GM19372 (cell line): ENCODE measurements at regions not wholly inside any gene's neighbourhood (a gene's known extent, or its start where the extent isn't known, plus 50 kb on each side); places are given as distances from the start of the nearest gene placed in this dataset.

Experiments used
- ATAC-seq: cut with Tn5 transposase; IDR thresholded peaks from one replicate; pipeline ENCODE4 v1.9.1; 2021; ENCODE audit warnings: mild to moderate bottlenecking, low read depth, moderate library complexity; ENCODE audit not compliant: unreplicated experiment

DNA sequence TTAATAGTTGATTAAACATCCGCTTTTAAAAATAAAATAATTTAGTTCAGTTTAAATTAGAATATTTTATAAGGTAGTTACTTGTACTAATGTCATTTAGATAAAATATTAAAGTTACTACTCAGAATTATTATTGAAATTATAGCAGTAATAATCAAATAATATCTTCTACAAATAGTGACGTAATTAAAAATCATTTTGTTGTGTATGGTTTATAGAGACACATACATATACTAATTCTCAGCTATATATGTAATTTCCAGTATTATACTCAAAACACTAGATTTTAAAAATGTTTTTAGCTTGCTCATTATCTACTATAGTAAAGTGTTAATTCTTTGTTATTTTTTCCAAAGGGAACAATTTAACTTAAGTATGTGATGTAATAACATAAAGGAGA lies 435.2 kb upstream of the MANEA start:
- ATAC-seq, result no peak

GRCh38 chr6:95142661-95143335 lies 434.5 kb upstream of the MANEA start:
- ATAC-seq, result no peak

DNA sequence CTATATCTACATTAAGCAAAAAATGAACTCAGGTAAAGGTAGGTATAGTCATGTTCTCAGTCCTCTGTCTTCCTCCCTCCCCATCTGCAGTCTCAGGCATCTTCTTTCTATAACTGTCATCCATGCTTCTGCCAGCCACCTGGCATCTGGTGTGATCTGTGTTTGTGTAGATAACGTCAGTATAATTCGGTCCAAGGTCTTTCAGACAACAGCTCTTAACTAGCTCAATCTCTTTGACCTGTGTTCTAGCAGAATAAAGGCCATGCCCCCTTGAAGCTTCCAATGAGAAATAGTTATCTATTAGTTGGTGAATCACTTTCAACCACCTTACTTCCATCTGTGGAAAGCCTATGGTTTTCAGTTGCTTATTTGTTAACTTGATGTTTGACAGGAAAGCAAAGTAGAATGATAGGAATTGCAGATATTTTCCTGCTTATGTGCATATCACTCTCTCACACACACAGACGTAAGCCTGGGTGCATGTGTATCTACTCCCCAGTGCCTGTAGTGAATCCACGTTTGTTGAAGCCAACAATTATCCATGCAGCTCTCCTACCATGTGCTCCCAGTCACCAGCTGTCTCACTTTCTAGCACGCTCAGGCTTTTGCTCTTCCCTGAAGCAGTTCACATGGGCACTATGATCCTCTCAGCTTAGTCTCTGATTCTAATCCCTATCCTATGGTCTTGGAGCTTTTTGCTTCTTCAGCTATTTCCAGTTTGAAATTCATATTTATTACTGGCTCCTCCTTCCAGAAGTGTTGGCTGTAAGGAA lies 433.7 kb upstream of the MANEA start:
- no peak for ATAC-seq

- ATAC-seq, result no peak
Measured at GRCh38 chr6:95145457-95145856, 431.9 kb upstream of the MANEA start.

DNA sequence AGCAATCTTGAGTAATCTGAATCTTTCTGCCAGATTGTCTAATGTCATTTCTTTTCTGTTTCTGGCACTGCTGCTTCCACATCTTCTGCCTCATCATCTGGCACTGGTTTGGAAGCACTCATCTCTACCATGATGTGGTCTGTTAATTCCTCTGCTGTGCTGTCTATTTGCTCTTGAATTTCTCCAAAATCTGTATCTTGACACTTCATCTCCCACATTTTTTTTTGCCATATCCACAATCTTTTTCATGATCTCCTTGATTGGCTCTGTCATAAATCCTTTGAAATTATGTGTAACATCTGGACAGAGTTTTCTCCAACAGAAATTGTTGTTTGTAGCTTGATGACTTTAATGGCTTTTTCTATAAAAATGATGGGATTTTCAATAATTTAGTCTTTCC lies 417.8 kb upstream of the MANEA start:
- no peak for ATAC-seq

DNA sequence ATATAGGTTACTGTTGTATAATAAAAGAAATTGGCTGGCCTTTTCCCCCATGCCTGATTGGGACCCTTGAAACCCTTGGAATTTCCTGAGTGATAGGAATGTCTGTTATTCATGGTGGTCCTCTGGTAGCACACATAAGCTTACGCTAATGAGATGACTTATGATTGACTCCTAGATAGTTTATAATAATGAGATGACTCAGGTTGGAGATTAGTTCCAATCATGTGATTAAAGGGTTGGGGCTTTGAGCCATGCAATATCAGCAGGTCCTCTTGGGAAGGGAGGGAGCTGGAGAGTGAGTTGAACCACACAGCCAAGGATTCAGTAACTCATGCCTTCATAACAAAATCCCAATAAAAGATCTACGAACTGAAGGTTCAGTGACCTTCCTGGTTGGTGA lies 407.6 kb upstream of the MANEA start:
- no peak for ATAC-seq

GRCh38 chr6:95175927-95176675 lies 401.2 kb upstream of the MANEA start:
- ATAC-seq, result no peak

DNA sequence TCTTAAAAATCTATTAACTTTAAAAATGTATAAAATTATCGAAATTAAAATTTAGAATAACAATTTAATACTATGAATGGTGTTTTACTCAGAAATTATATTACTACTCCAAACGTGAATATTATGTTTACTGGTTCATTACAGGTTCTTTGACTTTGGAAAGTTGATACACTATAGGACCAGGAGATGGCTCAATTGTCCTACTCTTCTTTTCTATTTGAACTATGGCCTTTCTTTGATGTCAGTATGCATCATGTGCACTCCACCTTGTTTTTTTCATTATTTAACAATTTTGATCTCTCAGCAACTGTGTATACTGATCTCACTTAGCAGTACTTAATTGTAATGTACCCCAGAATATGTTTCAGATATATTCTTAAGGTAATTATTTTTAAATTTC lies 391.5 kb upstream of the MANEA start:
- no peak for ATAC-seq

DNA sequence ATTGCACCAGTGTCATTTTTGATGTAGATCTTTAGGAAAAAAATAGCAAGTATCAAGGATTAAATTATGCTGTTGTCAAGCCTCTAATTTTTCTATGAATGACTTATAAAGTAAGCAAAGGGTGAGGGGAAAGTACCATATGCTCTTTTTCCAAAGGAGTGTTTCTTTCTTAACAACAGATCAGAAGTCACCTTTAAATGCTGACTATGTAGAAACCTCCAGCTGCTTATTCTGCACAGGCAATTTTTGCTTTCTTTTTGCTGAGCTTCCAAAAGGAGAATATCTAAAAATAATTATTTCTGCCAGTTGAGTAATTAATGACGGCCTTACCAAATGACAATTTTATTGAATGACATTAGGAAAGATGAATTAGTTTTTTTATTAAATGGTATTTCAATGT lies 390.6 kb upstream of the MANEA start:
- ATAC-seq, result no peak

DNA sequence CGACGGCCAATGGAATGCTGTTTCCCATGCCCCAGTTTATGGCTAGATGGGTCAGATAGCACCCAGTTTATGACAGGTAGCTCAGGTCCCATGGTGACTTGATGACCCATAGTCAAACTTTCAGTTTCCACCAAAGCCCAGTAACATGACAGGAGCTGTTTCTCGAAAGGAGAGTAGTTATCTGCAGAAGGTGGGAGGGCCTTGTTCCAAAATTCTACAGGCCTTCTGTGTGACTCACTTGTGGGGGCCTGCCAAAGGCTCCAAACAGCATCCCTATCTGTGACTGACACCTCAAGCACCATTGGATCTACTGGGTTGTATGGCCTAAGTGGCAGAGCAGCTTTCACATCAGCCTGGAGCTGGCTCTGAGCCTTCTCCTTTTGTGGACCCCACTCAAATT lies 379.7 kb upstream of the MANEA start:
- ATAC-seq, result no peak

- ATAC-seq, result peak; percentile 96
Measured at GRCh38 chr6:95203153-95203754, 374.1 kb upstream of the MANEA start.

- ATAC-seq, result no peak
Measured at GRCh38 chr6:95204178-95204577, 373.2 kb upstream of the MANEA start.

DNA sequence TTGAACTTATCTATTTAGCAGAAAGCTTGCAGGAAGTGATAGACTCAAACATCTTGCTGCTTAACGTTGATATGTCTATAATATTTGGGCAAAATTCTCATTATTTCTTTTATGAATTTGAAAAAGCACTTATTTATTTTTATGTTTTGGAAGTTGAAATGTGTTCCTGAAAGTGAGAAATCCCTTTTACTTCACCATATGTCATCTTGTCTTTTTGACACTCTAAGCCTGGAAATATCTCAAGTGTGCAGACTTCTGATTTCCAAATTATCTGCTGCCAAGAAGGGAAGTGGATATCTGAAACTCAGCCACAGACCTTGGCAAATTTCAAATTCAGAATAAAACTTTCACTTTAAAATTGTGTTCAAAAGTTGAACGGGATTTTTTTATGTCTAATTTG lies 368.7 kb upstream of the MANEA start:
- ATAC-seq, result no peak

- ATAC-seq, result no peak
Measured at GRCh38 chr6:95209074-95209473, 368.3 kb upstream of the MANEA start.

DNA sequence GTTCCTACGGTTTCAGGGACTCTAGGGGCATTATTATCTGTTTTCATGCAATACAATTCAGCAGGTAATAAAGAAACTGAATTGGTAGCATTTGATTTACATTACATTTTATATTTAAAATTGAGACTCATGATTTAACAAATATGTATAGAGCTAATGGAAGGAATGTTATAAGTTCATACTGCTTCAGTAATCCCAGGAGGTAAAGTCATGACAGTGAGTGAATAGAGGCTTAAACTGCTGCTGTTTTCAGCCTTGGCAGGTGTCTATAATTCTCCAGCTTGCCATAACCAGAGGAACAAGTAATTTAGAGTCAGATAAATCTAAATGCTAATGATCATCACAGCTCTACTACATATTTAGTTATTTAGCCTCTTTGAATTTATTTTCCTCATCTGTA lies 360.8 kb upstream of the MANEA start:
- ATAC-seq, result no peak

DNA sequence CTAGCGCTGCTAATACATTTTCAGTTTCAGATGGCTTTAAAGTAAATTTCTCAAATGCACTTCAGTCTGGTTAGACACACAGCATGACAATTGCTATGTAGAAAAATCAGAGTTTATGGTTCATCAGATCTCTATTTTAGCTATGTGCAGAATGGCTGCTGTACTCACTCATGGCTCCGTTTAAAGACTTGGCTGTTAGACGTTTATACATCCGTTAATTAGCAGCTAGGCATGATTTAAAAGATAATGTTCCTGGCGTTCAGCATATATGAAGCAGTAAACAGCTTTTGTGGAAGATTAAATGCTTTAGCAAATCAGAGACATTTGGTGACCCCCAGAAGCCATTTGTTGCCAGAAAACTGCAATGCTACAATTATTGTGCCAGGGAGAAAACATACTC lies 350.0 kb upstream of the MANEA start:
- ATAC-seq, result no peak

DNA sequence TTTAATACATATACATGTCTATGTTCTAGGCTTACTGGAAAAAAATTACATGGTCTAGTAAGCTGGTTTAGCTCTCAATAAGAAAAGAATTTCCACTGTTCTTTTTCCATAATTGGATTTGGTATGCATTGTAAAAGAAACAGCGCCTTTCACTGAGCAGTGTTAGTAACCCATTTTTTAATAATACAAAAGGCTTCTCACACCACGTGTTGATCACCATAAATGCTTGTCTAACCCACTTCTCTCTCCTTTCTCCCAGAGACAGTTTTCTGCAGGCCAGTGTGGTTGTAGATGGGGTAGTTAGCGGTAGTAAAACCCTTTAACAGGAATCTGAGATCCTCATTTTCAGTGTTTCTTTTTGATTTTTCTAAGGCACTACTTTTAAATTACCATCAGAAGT lies 348.7 kb upstream of the MANEA start:
- ATAC-seq, result no peak

GRCh38 chr6:95230071-95230740 lies 347.1 kb upstream of the MANEA start:
- no peak for ATAC-seq

- no peak for ATAC-seq
Measured at GRCh38 chr6:95231416-95231815, 345.9 kb upstream of the MANEA start.

DNA sequence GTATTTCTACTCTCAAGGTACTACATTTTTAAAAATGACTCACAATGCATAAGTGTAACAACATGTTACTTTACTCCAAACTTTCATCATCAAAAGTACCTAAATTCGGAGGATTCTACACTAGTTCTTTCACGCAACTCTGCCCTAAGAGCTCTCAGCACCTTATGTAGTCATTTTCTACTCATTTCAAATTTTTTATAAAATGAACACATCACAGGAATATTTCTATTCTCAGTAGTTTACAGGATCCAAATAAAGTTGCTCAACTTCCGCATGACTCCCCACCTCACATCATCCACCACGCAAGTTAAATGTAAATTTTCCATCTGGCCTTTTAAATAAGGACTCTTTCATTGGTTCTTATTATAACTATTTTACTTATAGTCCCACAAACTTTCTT lies 344.9 kb upstream of the MANEA start:
- no peak for ATAC-seq

- no peak for ATAC-seq
Measured at GRCh38 chr6:95233879-95234278, 343.5 kb upstream of the MANEA start.
